ENCODE measurements at regions not wholly inside any gene's neighbourhood (a gene's known extent, or its start where the extent isn't known, plus 50 kb on each side); places are given as distances from the start of the nearest gene placed in this dataset.
A peak's percentile ranks its signal among the peaks of the same experiment; 100 is the strongest.
"Not testable (repeated sequence)": the region's sequence is repeated elsewhere in the genome, so short reads cannot be mapped to it uniquely, and the experiment has no call there.

GRCh38 chr4:141469392-141469791 lies 167.0 kb upstream of the IL15 start:
- no peak for TF ChIP-seq ARNT (IDR thresholded peaks at IDR 0.05)
- no peak for TF ChIP-seq ELF4 (IDR thresholded peaks at IDR 0.05)
- no peak for TF ChIP-seq FOXK2 (IDR thresholded peaks at IDR 0.05)
- TF ChIP-seq HDGF (IDR thresholded peaks at IDR 0.05; ENCODE audit: borderline replicate concordance), result no peak
- no peak for TF ChIP-seq SP1 (IDR thresholded peaks at IDR 0.05)
- TF ChIP-seq TARDBP (IDR thresholded peaks at IDR 0.05), result no peak
- no peak for TF ChIP-seq CTBP1 (IDR thresholded peaks at IDR 0.05; ENCODE audit: borderline replicate concordance)
- TF ChIP-seq FOXM1 (IDR thresholded peaks at IDR 0.05; ENCODE audit: borderline replicate concordance), result no peak
- TF ChIP-seq L3MBTL2 (conservative IDR thresholded peaks at IDR 0.05), result no peak
- TF ChIP-seq FOXA1 (IDR thresholded peaks at IDR 0.05), result no peak
- no peak for DNase-seq (ENCODE audit: extremely low spot score)
- CTCF ChIA-PET, result no interaction called here
- POLR2A ChIA-PET, result no interaction called here

- POLR2A ChIA-PET, result no interaction called here
- TF ChIP-seq LEF1 (IDR thresholded peaks at IDR 0.05; ENCODE audit: borderline replicate concordance) (no peak), FOXM1 (IDR thresholded peaks at IDR 0.05; ENCODE audit: borderline replicate concordance) (no peak), SP1 (IDR thresholded peaks at IDR 0.05) (no peak), SUZ12 (IDR thresholded peaks at IDR 0.05) (no peak), CTBP1 (IDR thresholded peaks at IDR 0.05; ENCODE audit: borderline replicate concordance) (no peak), ELF4 (IDR thresholded peaks at IDR 0.05) (no peak), NFRKB (IDR thresholded peaks at IDR 0.05) (no peak), FOXK2 (IDR thresholded peaks at IDR 0.05) (no peak), FOXA1 (IDR thresholded peaks at IDR 0.05) (no peak), ARNT (IDR thresholded peaks at IDR 0.05) (no peak), ZNF384 (IDR thresholded peaks at IDR 0.05) (no peak), L3MBTL2 (conservative IDR thresholded peaks at IDR 0.05) (no peak), BHLHE40 (IDR thresholded peaks at IDR 0.05; ENCODE audit: borderline replicate concordance) (no peak), HDGF (IDR thresholded peaks at IDR 0.05; ENCODE audit: borderline replicate concordance) (no peak), PKNOX1 (IDR thresholded peaks at IDR 0.05) (no peak), TARDBP (IDR thresholded peaks at IDR 0.05) (no peak)
- CTCF ChIA-PET, result no interaction called here
- DNase-seq (ENCODE audit: extremely low spot score), result no peak
These were observed 163.3 kb upstream of the IL15 start for GRCh38 chr4:141473026-141473540.

GRCh38 chr4:141473952-141474351 lies 162.4 kb upstream of the IL15 start:
- 0 out of 2 replicates have a peak, but pooled peaks have one; percentile 29 for TF ChIP-seq PKNOX1 (IDR thresholded peaks at IDR 0.05)
- no peak for TF ChIP-seq BHLHE40 (IDR thresholded peaks at IDR 0.05; ENCODE audit: borderline replicate concordance)
- DNase-seq (ENCODE audit: extremely low spot score), result no peak
- POLR2A ChIA-PET, result no interaction called here
- CTCF ChIA-PET, result no interaction called here

- no peak for TF ChIP-seq TARDBP (IDR thresholded peaks at IDR 0.05)
- TF ChIP-seq CTBP1 (IDR thresholded peaks at IDR 0.05; ENCODE audit: borderline replicate concordance), result no peak
- no peak for TF ChIP-seq NFRKB (IDR thresholded peaks at IDR 0.05)
- no peak for TF ChIP-seq ZNF384 (IDR thresholded peaks at IDR 0.05)
- TF ChIP-seq ARNT (IDR thresholded peaks at IDR 0.05), result no peak
- TF ChIP-seq FOXK2 (IDR thresholded peaks at IDR 0.05), result no peak
- TF ChIP-seq L3MBTL2 (conservative IDR thresholded peaks at IDR 0.05), result no peak
- TF ChIP-seq ELF4 (IDR thresholded peaks at IDR 0.05), result no peak
- TF ChIP-seq HDGF (IDR thresholded peaks at IDR 0.05; ENCODE audit: borderline replicate concordance), result no peak
- TF ChIP-seq LEF1 (IDR thresholded peaks at IDR 0.05; ENCODE audit: borderline replicate concordance), result no peak
- CTCF ChIA-PET, result no interaction called here
- POLR2A ChIA-PET, result no interaction called here
- DNase-seq (ENCODE audit: extremely low spot score), result no peak
These were observed 155.4 kb upstream of the IL15 start for GRCh38 chr4:141480950-141481349.

- POLR2A ChIA-PET; DNase-seq (ENCODE audit: extremely low spot score); CTCF ChIA-PET: not testable (repeated sequence)
These were observed 152.1 kb upstream of the IL15 start for GRCh38 chr4:141484298-141484697.

DNA sequence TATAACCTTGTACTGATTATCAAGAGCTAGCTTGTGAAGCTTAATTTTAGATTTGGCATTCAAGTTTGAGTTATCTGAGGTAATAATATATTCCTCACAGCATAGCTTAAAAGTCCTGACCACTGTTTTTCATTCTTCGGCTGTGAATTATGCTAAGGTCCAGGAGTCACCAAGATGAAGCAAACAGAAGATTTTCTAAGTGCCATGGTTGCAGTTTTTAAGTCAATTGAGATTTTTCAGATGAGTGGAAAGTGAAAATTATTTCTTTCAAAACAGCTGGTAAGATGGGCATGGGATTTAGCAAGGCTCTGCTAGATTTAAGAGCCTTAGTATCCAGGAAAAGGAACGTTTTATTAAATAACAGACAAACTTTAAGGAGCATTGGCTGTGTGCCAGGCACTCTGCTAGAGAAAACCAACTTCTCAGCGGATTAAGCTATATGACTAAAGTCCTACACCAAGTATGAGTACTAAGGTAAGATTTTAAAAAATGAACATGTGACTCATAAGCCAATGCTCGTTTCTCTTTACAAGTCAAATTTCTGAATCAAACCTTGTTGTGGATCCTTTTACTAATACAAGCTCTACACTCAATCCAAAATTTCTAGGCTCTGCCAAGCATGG lies 149.9 kb upstream of the IL15 start:
- CTCF ChIA-PET, result interaction anchor here (0.7 kb wide), 1 partner anchor 500 kb away, joined by 3 read pairs; no protein-coding TSS in a partner anchor
- TF ChIP-seq HDGF (IDR thresholded peaks at IDR 0.05; ENCODE audit: borderline replicate concordance) (no peak), L3MBTL2 (conservative IDR thresholded peaks at IDR 0.05) (no peak), FOXA1 (IDR thresholded peaks at IDR 0.05) (no peak), FOXK2 (IDR thresholded peaks at IDR 0.05) (no peak), TARDBP (IDR thresholded peaks at IDR 0.05) (no peak), SUZ12 (IDR thresholded peaks at IDR 0.05) (no peak), FOXM1 (IDR thresholded peaks at IDR 0.05; ENCODE audit: borderline replicate concordance) (no peak), ELF4 (IDR thresholded peaks at IDR 0.05) (no peak), NFRKB (IDR thresholded peaks at IDR 0.05) (no peak), PKNOX1 (IDR thresholded peaks at IDR 0.05) (no peak), CTBP1 (IDR thresholded peaks at IDR 0.05; ENCODE audit: borderline replicate concordance) (no peak), ARNT (IDR thresholded peaks at IDR 0.05) (no peak), LEF1 (IDR thresholded peaks at IDR 0.05; ENCODE audit: borderline replicate concordance) (no peak), SP1 (IDR thresholded peaks at IDR 0.05) (no peak), ZNF384 (IDR thresholded peaks at IDR 0.05) (no peak), BHLHE40 (IDR thresholded peaks at IDR 0.05; ENCODE audit: borderline replicate concordance) (no peak)
- POLR2A ChIA-PET, result no interaction called here
- DNase-seq (ENCODE audit: extremely low spot score), result no peak

Measured in HEK293T (cell line).